ENCODE measurements at regions not wholly inside any gene's neighbourhood (a gene's known extent, or its start where the extent isn't known, plus 50 kb on each side); places are given as distances from the start of the nearest gene placed in this dataset.
"Not testable (repeated sequence)": the region's sequence is repeated elsewhere in the genome, so short reads cannot be mapped to it uniquely, and the experiment has no call there.

- no peak for DNase-seq (ENCODE audit: low spot score)
These were observed 223.9 kb upstream of the DCAF8L1 start for GRCh38 chrX:28205126-28205525.

GRCh38 chrX:28189011-28189410 lies 207.8 kb upstream of the DCAF8L1 start:
- no peak for DNase-seq (ENCODE audit: low spot score)

- DNase-seq (ENCODE audit: low spot score) = no peak
These were observed 207.3 kb upstream of the DCAF8L1 start for GRCh38 chrX:28188526-28188925.

GRCh38 chrX:28180096-28180495 lies 198.8 kb upstream of the DCAF8L1 start:
- no peak for DNase-seq (ENCODE audit: low spot score)

GRCh38 chrX:28178206-28178605 lies 197.0 kb upstream of the DCAF8L1 start:
- no peak for DNase-seq (ENCODE audit: low spot score)

- DNase-seq (ENCODE audit: low spot score) = no peak
These were observed 196.0 kb upstream of the DCAF8L1 start for GRCh38 chrX:28177202-28177601.

- DNase-seq (ENCODE audit: low spot score) = no peak
These were observed 189.5 kb upstream of the DCAF8L1 start for GRCh38 chrX:28170713-28171112.

- DNase-seq (ENCODE audit: low spot score) = no peak
These were observed 176.9 kb upstream of the DCAF8L1 start for GRCh38 chrX:28158019-28158777.

GRCh38 chrX:28152263-28152662 lies 171.0 kb upstream of the DCAF8L1 start:
- not testable (repeated sequence) for DNase-seq (ENCODE audit: low spot score)

GRCh38 chrX:28135378-28136047 lies 154.3 kb upstream of the DCAF8L1 start:
- no peak for DNase-seq (ENCODE audit: low spot score)

- no peak for DNase-seq (ENCODE audit: low spot score)
These were observed 152.5 kb upstream of the DCAF8L1 start for GRCh38 chrX:28133763-28134162.

GRCh38 chrX:28127662-28128061 lies 146.4 kb upstream of the DCAF8L1 start:
- DNase-seq (ENCODE audit: low spot score) = no peak

GRCh38 chrX:28126886-28127285 lies 145.6 kb upstream of the DCAF8L1 start:
- no peak for DNase-seq (ENCODE audit: low spot score)

- no peak for DNase-seq (ENCODE audit: low spot score)
These were observed 143.2 kb upstream of the DCAF8L1 start for GRCh38 chrX:28124416-28124815.

GRCh38 chrX:28120580-28121245 lies 139.5 kb upstream of the DCAF8L1 start:
- DNase-seq (ENCODE audit: low spot score) = not testable (repeated sequence)

- no peak for DNase-seq (ENCODE audit: low spot score)
These were observed 138.8 kb upstream of the DCAF8L1 start for GRCh38 chrX:28120072-28120471.

- DNase-seq (ENCODE audit: low spot score) = peak; percentile 0
These were observed 127.1 kb upstream of the DCAF8L1 start for GRCh38 chrX:28108186-28108945.

- no peak for DNase-seq (ENCODE audit: low spot score)
These were observed 117.9 kb upstream of the DCAF8L1 start for GRCh38 chrX:28099166-28099565.

- DNase-seq (ENCODE audit: low spot score) = no peak
These were observed 104.4 kb upstream of the DCAF8L1 start for GRCh38 chrX:28085653-28086052.

GRCh38 chrX:28058901-28059300 lies 77.7 kb upstream of the DCAF8L1 start:
- peak; percentile 50 for DNase-seq (ENCODE audit: low spot score)

GRCh38 chrX:28042826-28043564 lies 61.7 kb upstream of the DCAF8L1 start:
- DNase-seq (ENCODE audit: low spot score) = no peak
